Ishikawa (cell line): ENCODE measurements at regions not wholly inside any gene's neighbourhood (a gene's known extent, or its start where the extent isn't known, plus 50 kb on each side); places are given as distances from the start of the nearest gene placed in this dataset.

Experiments used
- CEBPB ChIP-seq: IDR thresholded peaks from 2 replicates; pipeline ENCODE4 v1.6.1; 2012
- CREB1 ChIP-seq: IDR thresholded peaks from 2 replicates; pipeline ENCODE4 v1.6.1; 2012; ENCODE audit warnings: low read depth
- EGR1 ChIP-seq: IDR thresholded peaks from 2 replicates; pipeline ENCODE4 v1.6.1; 2012
- EP300 ChIP-seq: IDR thresholded peaks from 2 replicates; pipeline ENCODE4 v1.6.1; 2012; ENCODE audit warnings: borderline replicate concordance
- FOXM1 ChIP-seq: IDR thresholded peaks from 2 replicates; pipeline ENCODE4 v1.6.1; 2012; ENCODE audit warnings: low read depth, borderline replicate concordance
- NFIC ChIP-seq: IDR thresholded peaks from 2 replicates; pipeline ENCODE4 v1.6.1; 2012
- RAD21 ChIP-seq: IDR thresholded peaks from 2 replicates; pipeline ENCODE4 v1.6.1; 2012; ENCODE audit warnings: low read depth
- TAF1 ChIP-seq: IDR thresholded peaks from 2 replicates; pipeline ENCODE4 v1.6.1; 2012; ENCODE audit warnings: low read depth, mild to moderate bottlenecking
- TCF12 ChIP-seq: IDR thresholded peaks from 2 replicates; pipeline ENCODE4 v1.6.1; 2012; ENCODE audit warnings: low read depth
- TEAD4 ChIP-seq: IDR thresholded peaks from 2 replicates; pipeline ENCODE4 v1.6.1; 2012
- YY1 ChIP-seq: IDR thresholded peaks from 2 replicates; pipeline ENCODE4 v1.6.1; 2012; ENCODE audit warnings: low read depth
- ZBTB7A ChIP-seq: IDR thresholded peaks from 2 replicates; pipeline ENCODE4 v1.6.1; 2012; ENCODE audit warnings: low read depth
- TF ChIP-seq, protein P1 (sequence below): IDR thresholded peaks from 2 replicates; pipeline ENCODE4 v1.6.1; 2012
- TF ChIP-seq, protein P2 (sequence below): IDR thresholded peaks from 2 replicates; pipeline ENCODE4 v1.6.1; 2012
- TF ChIP-seq, protein P3 (sequence below): IDR thresholded peaks from 2 replicates; pipeline ENCODE4 v1.6.1; 2012; ENCODE audit warnings: low read depth, mild to moderate bottlenecking

DNA sequence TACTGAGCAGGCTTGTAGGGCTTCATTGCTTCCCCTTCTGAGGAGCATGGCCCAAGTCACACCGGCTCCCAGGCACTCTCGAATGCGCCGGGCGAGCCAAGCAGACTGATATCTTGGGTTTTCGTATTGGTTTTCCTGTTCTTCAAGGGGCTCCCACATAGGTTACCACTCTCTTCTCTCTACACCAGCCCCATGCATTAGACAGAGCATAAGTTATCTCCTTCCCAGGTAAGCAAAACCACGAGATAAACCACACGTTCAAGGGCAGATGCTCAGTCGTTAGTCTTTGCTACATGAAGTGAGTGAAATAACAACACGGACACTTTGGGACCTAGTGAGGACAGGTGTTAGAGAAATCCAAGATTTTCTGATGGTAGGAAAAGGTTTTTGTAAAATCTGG, 211.2 kb downstream of the ABCC12 start:
- TF ChIP-seq FOXM1 (no peak), EGR1 (no peak), TEAD4 (no peak), CREB1 (no peak), NFIC (no peak), EP300 (no peak), ZBTB7A (no peak), CEBPB (no peak), TAF1 (no peak), RAD21 (no peak)
- TF ChIP-seq, protein P1, sequence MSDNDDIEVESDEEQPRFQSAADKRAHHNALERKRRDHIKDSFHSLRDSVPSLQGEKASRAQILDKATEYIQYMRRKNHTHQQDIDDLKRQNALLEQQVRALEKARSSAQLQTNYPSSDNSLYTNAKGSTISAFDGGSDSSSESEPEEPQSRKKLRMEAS = no peak
- TF ChIP-seq, protein P2, sequence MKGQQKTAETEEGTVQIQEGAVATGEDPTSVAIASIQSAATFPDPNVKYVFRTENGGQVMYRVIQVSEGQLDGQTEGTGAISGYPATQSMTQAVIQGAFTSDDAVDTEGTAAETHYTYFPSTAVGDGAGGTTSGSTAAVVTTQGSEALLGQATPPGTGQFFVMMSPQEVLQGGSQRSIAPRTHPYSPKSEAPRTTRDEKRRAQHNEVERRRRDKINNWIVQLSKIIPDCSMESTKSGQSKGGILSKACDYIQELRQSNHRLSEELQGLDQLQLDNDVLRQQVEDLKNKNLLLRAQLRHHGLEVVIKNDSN = no peak

DNA sequence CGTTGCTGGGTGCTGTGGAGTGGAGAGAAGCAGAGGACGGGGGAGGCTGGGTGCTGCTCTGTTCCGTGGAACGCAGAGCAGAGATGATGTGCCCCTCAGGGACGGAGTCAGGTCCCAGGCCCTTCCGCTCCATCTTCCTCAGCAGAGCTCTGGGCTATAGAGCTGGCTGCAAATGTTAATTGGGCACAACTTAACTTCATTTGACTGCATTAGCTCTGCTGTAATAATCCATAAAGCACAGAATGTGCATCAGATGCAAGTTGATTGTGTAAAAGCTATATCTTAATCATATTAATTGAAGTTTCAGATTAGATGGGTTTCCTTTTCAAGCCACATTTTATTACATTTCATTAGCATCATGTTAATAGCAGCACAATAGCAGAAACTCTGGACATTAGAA, 212.6 kb downstream of the ABCC12 start:
- TF ChIP-seq NFIC (no peak), TCF12 (no peak), TAF1 (no peak), TEAD4 (no peak), RAD21 (no peak), EGR1 (no peak), FOXM1 (no peak), CREB1 (no peak), YY1 (no peak), ZBTB7A (no peak), EP300 (no peak)
- TF ChIP-seq, protein P1 = no peak
- TF ChIP-seq, protein P3, sequence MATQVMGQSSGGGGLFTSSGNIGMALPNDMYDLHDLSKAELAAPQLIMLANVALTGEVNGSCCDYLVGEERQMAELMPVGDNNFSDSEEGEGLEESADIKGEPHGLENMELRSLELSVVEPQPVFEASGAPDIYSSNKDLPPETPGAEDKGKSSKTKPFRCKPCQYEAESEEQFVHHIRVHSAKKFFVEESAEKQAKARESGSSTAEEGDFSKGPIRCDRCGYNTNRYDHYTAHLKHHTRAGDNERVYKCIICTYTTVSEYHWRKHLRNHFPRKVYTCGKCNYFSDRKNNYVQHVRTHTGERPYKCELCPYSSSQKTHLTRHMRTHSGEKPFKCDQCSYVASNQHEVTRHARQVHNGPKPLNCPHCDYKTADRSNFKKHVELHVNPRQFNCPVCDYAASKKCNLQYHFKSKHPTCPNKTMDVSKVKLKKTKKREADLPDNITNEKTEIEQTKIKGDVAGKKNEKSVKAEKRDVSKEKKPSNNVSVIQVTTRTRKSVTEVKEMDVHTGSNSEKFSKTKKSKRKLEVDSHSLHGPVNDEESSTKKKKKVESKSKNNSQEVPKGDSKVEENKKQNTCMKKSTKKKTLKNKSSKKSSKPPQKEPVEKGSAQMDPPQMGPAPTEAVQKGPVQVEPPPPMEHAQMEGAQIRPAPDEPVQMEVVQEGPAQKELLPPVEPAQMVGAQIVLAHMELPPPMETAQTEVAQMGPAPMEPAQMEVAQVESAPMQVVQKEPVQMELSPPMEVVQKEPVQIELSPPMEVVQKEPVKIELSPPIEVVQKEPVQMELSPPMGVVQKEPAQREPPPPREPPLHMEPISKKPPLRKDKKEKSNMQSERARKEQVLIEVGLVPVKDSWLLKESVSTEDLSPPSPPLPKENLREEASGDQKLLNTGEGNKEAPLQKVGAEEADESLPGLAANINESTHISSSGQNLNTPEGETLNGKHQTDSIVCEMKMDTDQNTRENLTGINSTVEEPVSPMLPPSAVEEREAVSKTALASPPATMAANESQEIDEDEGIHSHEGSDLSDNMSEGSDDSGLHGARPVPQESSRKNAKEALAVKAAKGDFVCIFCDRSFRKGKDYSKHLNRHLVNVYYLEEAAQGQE = no peak

DNA sequence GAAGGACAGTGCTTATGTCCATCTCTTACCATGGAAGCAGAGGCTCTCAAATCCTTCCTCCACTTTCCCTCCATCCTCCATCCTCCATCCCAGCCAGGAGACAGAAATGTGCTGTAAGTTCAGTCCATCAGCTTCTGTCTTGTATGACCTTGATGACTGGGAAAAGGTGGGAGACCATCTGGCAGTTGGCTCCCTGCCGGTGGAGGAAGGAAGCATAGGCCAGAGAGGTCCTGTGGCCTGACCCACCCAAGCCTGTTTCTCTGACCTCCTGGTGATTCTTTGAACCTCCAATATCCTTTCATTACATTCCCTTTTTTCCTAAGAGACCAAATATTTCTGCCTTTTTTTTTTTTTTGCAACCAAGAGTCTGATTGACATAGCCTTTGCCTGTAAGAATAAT, 215.3 kb downstream of the ABCC12 start:
- TF ChIP-seq YY1 (no peak), EP300 (no peak), NFIC (no peak), EGR1 (no peak), RAD21 (no peak), FOXM1 (no peak), ZBTB7A (no peak), CREB1 (no peak), TCF12 (no peak), CEBPB (no peak), TEAD4 (no peak)
- TF ChIP-seq, protein P1 = no peak
- TF ChIP-seq, protein P2 = no peak

DNA sequence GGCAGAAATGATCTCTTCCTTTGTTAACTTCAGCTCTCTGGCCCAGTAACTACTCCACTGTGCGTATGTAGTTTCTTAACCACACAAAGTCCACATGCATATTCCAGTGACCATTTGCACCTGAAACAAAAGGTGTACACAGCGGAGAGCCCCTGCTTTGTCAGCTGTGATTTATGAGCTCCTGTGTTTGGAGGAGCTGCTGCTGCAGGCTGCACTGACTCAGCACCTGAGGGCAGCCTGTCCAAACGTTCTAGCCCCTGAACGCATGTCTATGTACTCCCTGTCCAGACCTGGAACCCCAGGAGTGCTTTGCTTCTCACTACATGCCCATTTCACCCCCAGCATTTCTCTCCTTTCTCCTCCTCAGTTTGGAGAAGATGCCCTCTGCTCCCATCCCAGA, 216.1 kb downstream of the ABCC12 start:
- no peak for TF ChIP-seq EGR1
- TF ChIP-seq EP300 = no peak
- TF ChIP-seq YY1 = no peak
- no peak for TF ChIP-seq CEBPB
- no peak for TF ChIP-seq RAD21
- TF ChIP-seq NFIC = no peak
- no peak for TF ChIP-seq CREB1
- no peak for TF ChIP-seq FOXM1
- TF ChIP-seq, protein P1 = no peak
- TF ChIP-seq TAF1 = no peak
- TF ChIP-seq TEAD4 = no peak
- TF ChIP-seq, protein P3 = no peak
- TF ChIP-seq ZBTB7A = no peak
- no peak for TF ChIP-seq TCF12

DNA sequence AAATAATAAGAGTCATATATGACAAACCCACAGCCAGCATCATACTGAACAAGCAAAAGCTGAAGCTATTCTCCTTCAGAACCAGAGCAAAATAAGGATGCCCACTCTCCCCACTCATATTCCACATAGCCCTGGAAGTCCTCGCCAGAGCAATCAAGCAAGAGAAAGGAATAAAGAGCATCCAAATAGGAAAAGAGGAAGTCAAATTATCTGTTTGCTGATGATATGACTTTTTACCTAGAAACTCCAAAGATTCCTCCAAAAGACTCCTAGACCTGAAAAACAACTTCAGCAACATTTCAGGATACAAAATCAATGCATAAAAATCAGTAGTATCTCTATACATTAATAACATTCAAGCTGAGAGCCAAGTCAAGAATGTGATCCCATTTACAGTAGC, 217.5 kb downstream of the ABCC12 start:
- TF ChIP-seq, protein P1 = no peak
- no peak for TF ChIP-seq FOXM1

DNA sequence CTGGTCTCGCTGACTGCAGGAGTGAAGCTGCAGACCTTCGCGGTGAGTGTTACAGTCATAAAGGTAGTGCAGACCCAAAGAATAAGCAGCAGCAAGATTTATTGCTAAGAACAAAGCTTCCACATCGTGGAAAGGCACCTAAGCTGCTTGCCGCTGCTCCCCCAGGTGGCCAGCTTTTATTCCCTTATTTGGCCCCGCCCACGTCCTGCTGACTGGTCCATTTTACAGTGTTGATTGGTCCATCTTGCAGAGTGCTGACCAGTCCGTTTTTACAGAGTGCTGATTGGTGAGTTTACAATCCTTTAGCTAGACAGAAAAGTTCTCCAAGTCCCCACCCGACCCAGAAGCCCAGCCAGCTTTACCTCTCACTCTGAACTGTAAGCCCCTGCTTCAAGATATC, 227.8 kb downstream of the ABCC12 start:
- TF ChIP-seq CEBPB (no peak), TEAD4 (no peak), FOXM1 (no peak), EP300 (no peak)
- TF ChIP-seq, protein P3 = no peak
